ENCODE measurements at regions not wholly inside any gene's neighbourhood (a gene's known extent, or its start where the extent isn't known, plus 50 kb on each side); places are given as distances from the start of the nearest gene placed in this dataset.

- TF ChIP-seq, protein P1, sequence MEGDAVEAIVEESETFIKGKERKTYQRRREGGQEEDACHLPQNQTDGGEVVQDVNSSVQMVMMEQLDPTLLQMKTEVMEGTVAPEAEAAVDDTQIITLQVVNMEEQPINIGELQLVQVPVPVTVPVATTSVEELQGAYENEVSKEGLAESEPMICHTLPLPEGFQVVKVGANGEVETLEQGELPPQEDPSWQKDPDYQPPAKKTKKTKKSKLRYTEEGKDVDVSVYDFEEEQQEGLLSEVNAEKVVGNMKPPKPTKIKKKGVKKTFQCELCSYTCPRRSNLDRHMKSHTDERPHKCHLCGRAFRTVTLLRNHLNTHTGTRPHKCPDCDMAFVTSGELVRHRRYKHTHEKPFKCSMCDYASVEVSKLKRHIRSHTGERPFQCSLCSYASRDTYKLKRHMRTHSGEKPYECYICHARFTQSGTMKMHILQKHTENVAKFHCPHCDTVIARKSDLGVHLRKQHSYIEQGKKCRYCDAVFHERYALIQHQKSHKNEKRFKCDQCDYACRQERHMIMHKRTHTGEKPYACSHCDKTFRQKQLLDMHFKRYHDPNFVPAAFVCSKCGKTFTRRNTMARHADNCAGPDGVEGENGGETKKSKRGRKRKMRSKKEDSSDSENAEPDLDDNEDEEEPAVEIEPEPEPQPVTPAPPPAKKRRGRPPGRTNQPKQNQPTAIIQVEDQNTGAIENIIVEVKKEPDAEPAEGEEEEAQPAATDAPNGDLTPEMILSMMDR (IDR thresholded peaks at IDR 0.05) = no peak
- TF ChIP-seq POLR2AphosphoS5 (IDR thresholded peaks at IDR 0.05) (no peak), POLR2A (IDR thresholded peaks at IDR 0.05) (no peak)
Measured at GRCh38 chr5:28831042-28831441, 1792.7 kb upstream of the CDH9 start.
